GM23338 (cell line): ENCODE measurements at regions not wholly inside any gene's neighbourhood (a gene's known extent, or its start where the extent isn't known, plus 50 kb on each side); places are given as distances from the start of the nearest gene placed in this dataset.

Source experiments
- ATAC-seq: fragments of 200-7000 bp; cut with Tn5 transposase; 3 replicates; pipeline ENCODE4 v1.9.1; 2020
- DNase-seq: peaks from one replicate; pipeline ENCODE4 v3.0.0-alpha.2; 2015; ENCODE audit warnings: low spot score
- H2AFZ ChIP-seq: fragments of 200-600 bp; sonication (generic); 2 replicates; pipeline ENCODE4 v1.8.0; 2016; ENCODE audit warnings: antibody characterized with exemption, mild to moderate bottlenecking, moderate library complexity
- H3F3A ChIP-seq: fragments of 200-600 bp; sonication (generic); replicated peaks from 2 replicates; pipeline ENCODE4 v1.8.0; 2017; ENCODE audit warnings: antibody characterized with exemption, mixed run types, low read depth
- H3K27ac ChIP-seq: fragments of 200-600 bp; sonication (generic); 2 replicates; pipeline ENCODE4 v1.6.1; 2016; ENCODE audit warnings: low read depth
- H3K27me3 ChIP-seq: fragments of 200-600 bp; sonication (generic); 2 replicates; pipeline ENCODE4 v1.8.0; 2016; ENCODE audit warnings: mild to moderate bottlenecking, mixed run types, moderate library complexity; ENCODE audit not compliant: insufficient read depth
- H3K36me3 ChIP-seq: fragments of 200-600 bp; sonication (generic); 2 replicates; pipeline ENCODE4 v1.8.0; 2016; ENCODE audit warnings: mild to moderate bottlenecking; ENCODE audit not compliant: insufficient read depth
- H3K4me1 ChIP-seq: fragments of 200-600 bp; sonication (generic); 2 replicates; pipeline ENCODE4 v1.8.0; 2016; ENCODE audit warnings: mild to moderate bottlenecking, moderate library complexity; ENCODE audit not compliant: insufficient read depth
- H3K4me2 ChIP-seq: fragments of 200-600 bp; sonication (generic); 2 replicates; pipeline ENCODE4 v1.7.1; 2017; ENCODE audit warnings: mixed run types
- H3K4me3 ChIP-seq: fragments of 200-600 bp; sonication (generic); 2 replicates; pipeline ENCODE4 v1.6.1; 2016; ENCODE audit warnings: mixed run types
- H3K79me2 ChIP-seq: fragments of 200-600 bp; sonication (generic); replicated peaks from 2 replicates; pipeline ENCODE4 v1.8.0; 2017; ENCODE audit warnings: mild to moderate bottlenecking; ENCODE audit not compliant: insufficient read depth
- H3K9me2 ChIP-seq: fragments of 200-600 bp; sonication (generic); 2 replicates; pipeline ENCODE4 v1.8.0; 2017; ENCODE audit not compliant: insufficient read depth
- H4K20me1 ChIP-seq: fragments of 200-600 bp; sonication (generic); replicated peaks from 2 replicates; pipeline ENCODE4 v1.8.0; 2017; ENCODE audit warnings: mild to moderate bottlenecking; ENCODE audit not compliant: insufficient read depth
- H3K27ac Mint-ChIP-seq: 2 replicates; pipeline ENCODE4 v1.8.0; 2020; ENCODE audit warnings: inconsistent platforms, mild to moderate bottlenecking, moderate library complexity, mixed read lengths
- H3K27me3 Mint-ChIP-seq: 3 replicates; pipeline ENCODE4 v1.8.0; 2022; ENCODE audit warnings: low read depth, mild to moderate bottlenecking, moderate library complexity, mixed read lengths, inconsistent platforms; ENCODE audit not compliant: insufficient read depth, poor library complexity
- H3K36me3 Mint-ChIP-seq: 3 replicates; pipeline ENCODE4 v1.8.0; 2021; ENCODE audit warnings: low read depth, mild to moderate bottlenecking, inconsistent platforms, moderate library complexity, mixed read lengths
- H3K4me1 Mint-ChIP-seq: 3 replicates; pipeline ENCODE4 v1.8.0; 2020; ENCODE audit warnings: mild to moderate bottlenecking, inconsistent platforms, mixed read lengths
- H3K4me3 Mint-ChIP-seq: 3 replicates; pipeline ENCODE4 v1.8.0; 2021; ENCODE audit warnings: moderate library complexity, mild to moderate bottlenecking, inconsistent platforms, mixed read lengths
- H3K9me3 Mint-ChIP-seq: 3 replicates; pipeline ENCODE4 v1.8.0; 2020; ENCODE audit warnings: moderate library complexity, mild to moderate bottlenecking, inconsistent platforms, mixed read lengths
- CREB1 ChIP-seq: fragments of 250-450 bp; sonication (Bioruptor Pico); IDR thresholded peaks from 2 replicates; pipeline ENCODE4 v1.5.0; 2020; ENCODE audit warnings: low read depth, mild to moderate bottlenecking, moderate library complexity
- ETS1 ChIP-seq: IDR thresholded peaks from 2 replicates; pipeline ENCODE4 v1.6.1; 2016; ENCODE audit warnings: antibody characterized with exemption
- EZH2 ChIP-seq: fragments of 200-600 bp; sonication (generic); IDR thresholded peaks from one replicate; pipeline ENCODE4 v1.8.0; 2017; ENCODE audit warnings: antibody characterized with exemption, mild to moderate bottlenecking, low read depth; ENCODE audit not compliant: unreplicated experiment
- EZH2phosphoT487 ChIP-seq: fragments of 200-600 bp; sonication (generic); IDR thresholded peaks from one replicate; pipeline ENCODE4 v1.8.1; 2018; ENCODE audit warnings: antibody characterized with exemption; ENCODE audit not compliant: unreplicated experiment
- JUNB ChIP-seq: IDR thresholded peaks from one replicate; pipeline ENCODE4 v1.6.1; 2016; ENCODE audit warnings: antibody characterized with exemption; ENCODE audit not compliant: unreplicated experiment
- POLR2AphosphoS5 ChIP-seq: IDR thresholded peaks from 2 replicates; pipeline ENCODE4 v1.6.1; 2016; ENCODE audit warnings: antibody characterized with exemption, low read depth
- STAT1 ChIP-seq: IDR thresholded peaks from one replicate; pipeline ENCODE4 v1.6.1; 2016; ENCODE audit warnings: antibody characterized with exemption; ENCODE audit not compliant: unreplicated experiment
- ZNF114 ChIP-seq: fragments of 250-450 bp; sonication (Bioruptor Pico); IDR thresholded peaks from 2 replicates; pipeline ENCODE4 v1.5.0; 2020; ENCODE audit warnings: mild to moderate bottlenecking, moderate library complexity
- TF ChIP-seq, protein P1 (sequence below), 2 experiments: fragments of 200-600 bp in 1 of 2; sonication (generic) in 1 of 2; conservative IDR thresholded peaks; 2 replicates each; pipeline versions ENCODE4 v1.5.1 to v1.6.1; 2016 to 2017; ENCODE audit warnings: antibody characterized with exemption in 2 of 2, low read depth in 2 of 2, mild to moderate bottlenecking in 2 of 2, moderate library complexity in 1 of 2

DNA sequence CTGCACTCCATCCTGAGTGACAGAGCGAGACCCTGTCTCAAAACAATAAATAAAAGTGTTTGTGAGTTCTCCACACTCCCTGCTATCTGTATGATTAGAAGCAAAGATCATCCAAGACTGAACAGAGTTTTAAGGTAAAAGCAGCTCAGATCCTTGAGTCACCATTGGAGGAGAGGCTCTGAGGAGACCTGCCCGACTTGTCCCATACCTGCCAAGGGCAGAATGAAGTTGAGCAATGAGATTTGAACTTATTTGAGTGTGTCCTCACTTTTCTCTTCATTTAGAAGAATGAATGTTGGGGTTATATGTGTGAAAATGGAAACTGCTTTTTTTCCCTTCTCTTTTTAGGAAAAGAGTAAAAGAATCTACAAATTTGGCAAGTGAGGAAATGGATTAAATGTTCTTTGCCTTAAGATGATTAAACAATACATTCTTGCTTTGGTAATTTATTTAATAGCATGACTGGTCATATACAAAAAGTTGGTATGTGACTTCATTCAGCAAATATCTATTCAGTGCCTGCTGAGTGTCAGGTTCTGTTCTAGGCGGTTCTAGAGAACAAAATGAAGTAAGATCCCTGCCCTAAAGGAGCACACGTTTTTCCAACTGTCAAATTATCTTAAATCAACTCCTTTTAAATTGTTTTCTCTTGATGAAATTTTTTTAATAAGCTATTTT is 195.7 kb downstream of the ALDH8A1 start:
- no peak overlapping the region for H3K4me3 Mint-ChIP-seq

GRCh38 chr6:134753001-134753400 is 196.9 kb downstream of the ALDH8A1 start:
- Mint-ChIP-seq H3K9me3 (no peaks in the 10 kb centered on the region), H3K27me3 (peaks cover 2% of the 10 kb centered on the region), H3K36me3 (no peaks in the 10 kb centered on the region), H3K27ac (no peak overlapping the region), H3K4me3 (no peak overlapping the region), H3K4me1 (peaks cover 10% of the 10 kb centered on the region)
- Histone ChIP-seq H3K27ac (no peak overlapping the region), H3K79me2 (no peaks in the 10 kb centered on the region), H3K4me1 (no peaks in the 10 kb centered on the region), H3K4me3 (no peak overlapping the region), H3K4me2 (no peak overlapping the region), H3K9me2 (0 out of 2 replicates have a peak, but pooled peaks cover 4% of the 10 kb centered on the region), H3K36me3 (no peaks in the 10 kb centered on the region), H3K27me3 (no peaks in the 10 kb centered on the region), H2AFZ (no peak overlapping the region), H3F3A (no peaks in the 10 kb centered on the region), H4K20me1 (no peaks in the 10 kb centered on the region)
- no peak for ATAC-seq
- DNase-seq = no peak
- TF ChIP-seq ZNF114 (CRISPR knock-in tag) (no peak), ETS1 (no peak), EZH2 (no peak), EZH2phosphoT487 (no peak), JUNB (no peak)
- TF ChIP-seq, protein P1, sequence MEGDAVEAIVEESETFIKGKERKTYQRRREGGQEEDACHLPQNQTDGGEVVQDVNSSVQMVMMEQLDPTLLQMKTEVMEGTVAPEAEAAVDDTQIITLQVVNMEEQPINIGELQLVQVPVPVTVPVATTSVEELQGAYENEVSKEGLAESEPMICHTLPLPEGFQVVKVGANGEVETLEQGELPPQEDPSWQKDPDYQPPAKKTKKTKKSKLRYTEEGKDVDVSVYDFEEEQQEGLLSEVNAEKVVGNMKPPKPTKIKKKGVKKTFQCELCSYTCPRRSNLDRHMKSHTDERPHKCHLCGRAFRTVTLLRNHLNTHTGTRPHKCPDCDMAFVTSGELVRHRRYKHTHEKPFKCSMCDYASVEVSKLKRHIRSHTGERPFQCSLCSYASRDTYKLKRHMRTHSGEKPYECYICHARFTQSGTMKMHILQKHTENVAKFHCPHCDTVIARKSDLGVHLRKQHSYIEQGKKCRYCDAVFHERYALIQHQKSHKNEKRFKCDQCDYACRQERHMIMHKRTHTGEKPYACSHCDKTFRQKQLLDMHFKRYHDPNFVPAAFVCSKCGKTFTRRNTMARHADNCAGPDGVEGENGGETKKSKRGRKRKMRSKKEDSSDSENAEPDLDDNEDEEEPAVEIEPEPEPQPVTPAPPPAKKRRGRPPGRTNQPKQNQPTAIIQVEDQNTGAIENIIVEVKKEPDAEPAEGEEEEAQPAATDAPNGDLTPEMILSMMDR (conservative IDR thresholded peaks at IDR 0.05; ENCODE audit: low read depth in 2 of 2) = no peak

More for the DNA sequence above, 195.7 kb downstream of the ALDH8A1 start:
- Histone ChIP-seq H3K4me2 (no peak overlapping the region), H3K36me3 (no peaks in the 10 kb centered on the region), H3K27me3 (no peaks in the 10 kb centered on the region), H3F3A (no peaks in the 10 kb centered on the region), H3K9me2 (0 out of 2 replicates have a peak, but pooled peaks cover 4% of the 10 kb centered on the region), H3K79me2 (no peaks in the 10 kb centered on the region), H4K20me1 (no peaks in the 10 kb centered on the region), H3K4me1 (no peaks in the 10 kb centered on the region; the same call in 1 of the 2 replicates), H3K4me3 (no peak overlapping the region), H2AFZ (no peak overlapping the region), H3K27ac (no peak overlapping the region)
- no peak for TF ChIP-seq JUNB
- TF ChIP-seq EZH2phosphoT487 = no peak
- TF ChIP-seq CREB1 (CRISPR knock-in tag) = no peak
- TF ChIP-seq POLR2AphosphoS5 = no peak
- no peak for TF ChIP-seq ZNF114 (CRISPR knock-in tag)
- TF ChIP-seq EZH2 = no peak
- no peak for TF ChIP-seq STAT1
- TF ChIP-seq, protein P1 (conservative IDR thresholded peaks at IDR 0.05; ENCODE audit: low read depth in 2 of 2) = no peak
- no peaks in the 10 kb centered on the region for H3K36me3 Mint-ChIP-seq
- DNase-seq = no peak
- no peak for ATAC-seq
- H3K4me1 Mint-ChIP-seq = peaks cover 18% of the 10 kb centered on the region
- no peak overlapping the region for H3K27ac Mint-ChIP-seq
- peaks cover 4% of the 10 kb centered on the region for H3K27me3 Mint-ChIP-seq
- H3K9me3 Mint-ChIP-seq = no peaks in the 10 kb centered on the region
